ENCODE measurements at regions not wholly inside any gene's neighbourhood (a gene's known extent, or its start where the extent isn't known, plus 50 kb on each side); places are given as distances from the start of the nearest gene placed in this dataset.
"Not testable (repeated sequence)": the region's sequence is repeated elsewhere in the genome, so short reads cannot be mapped to it uniquely, and the experiment has no call there.

DNA sequence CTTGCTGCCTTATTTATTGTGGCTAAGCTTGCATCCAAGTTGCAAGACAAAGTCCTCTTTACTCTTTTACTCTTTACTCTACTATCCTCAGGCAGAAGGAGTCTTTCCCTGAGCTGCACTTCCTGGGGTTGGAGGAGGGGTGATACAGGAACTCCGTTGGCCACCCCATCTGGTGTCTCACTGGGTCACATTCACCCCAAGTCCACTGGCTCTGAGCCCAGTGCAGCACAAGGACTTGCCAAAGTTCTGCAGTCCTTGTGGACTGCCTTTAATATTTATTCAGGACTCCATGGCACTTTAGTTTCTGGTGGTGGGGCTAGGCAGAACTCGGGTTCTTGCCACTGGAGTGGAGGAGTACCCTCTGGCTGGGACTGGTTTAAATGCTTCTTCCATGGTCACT is 165.4 kb upstream of the KCNH8 start:
- Histone ChIP-seq H3K9me3 (ENCODE audit: control insufficient read depth, insufficient read depth, low read length) (peaks cover 12% of the 10 kb centered on the region), H3K27ac (ENCODE audit: low read depth, low read length) (no peak overlapping the region), H3K4me3 (ENCODE audit: low read depth, low read length) (no peak overlapping the region), H3K27me3 (ENCODE audit: control insufficient read depth, insufficient read depth, low read length) (no peaks in the 10 kb centered on the region)
- TF ChIP-seq CTCF (IDR thresholded peaks at IDR 0.05; ENCODE audit: low read depth, low read length), result no peak
- ChIA-PET POLR2A (no interaction called here), CTCF (no interaction called here)
- DNase-seq (ENCODE audit: low read depth, low spot score), result no peak

DNA sequence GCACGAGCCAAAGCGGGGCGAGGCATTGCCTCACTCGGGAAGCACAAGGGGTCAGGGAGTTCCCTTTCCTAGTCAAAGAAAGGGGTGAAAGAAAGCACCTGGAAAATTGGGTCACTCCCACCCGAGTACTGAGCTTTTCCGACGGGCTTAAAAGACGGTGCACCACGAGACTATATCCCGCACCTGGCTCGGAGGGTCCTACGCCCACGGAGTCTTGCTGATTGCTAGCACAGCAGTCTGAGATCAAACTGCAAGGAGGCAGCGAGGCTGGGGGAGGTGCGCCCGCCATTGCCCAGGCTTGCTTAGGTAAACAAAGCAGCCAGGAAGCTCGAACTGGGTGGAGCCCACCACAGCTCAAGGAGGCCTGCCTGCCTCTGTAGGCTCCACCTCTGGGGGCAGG is 172.2 kb upstream of the KCNH8 start:
- CTCF ChIA-PET; H3K4me3 ChIP-seq (ENCODE audit: low read depth, low read length); DNase-seq (ENCODE audit: low read depth, low spot score); H3K27ac ChIP-seq (ENCODE audit: low read depth, low read length); POLR2A ChIA-PET; H3K27me3 ChIP-seq (ENCODE audit: control insufficient read depth, insufficient read depth, low read length): not testable (repeated sequence)
- peaks cover 12% of the 10 kb centered on the region for H3K9me3 ChIP-seq (ENCODE audit: control insufficient read depth, insufficient read depth, low read length)

DNA sequence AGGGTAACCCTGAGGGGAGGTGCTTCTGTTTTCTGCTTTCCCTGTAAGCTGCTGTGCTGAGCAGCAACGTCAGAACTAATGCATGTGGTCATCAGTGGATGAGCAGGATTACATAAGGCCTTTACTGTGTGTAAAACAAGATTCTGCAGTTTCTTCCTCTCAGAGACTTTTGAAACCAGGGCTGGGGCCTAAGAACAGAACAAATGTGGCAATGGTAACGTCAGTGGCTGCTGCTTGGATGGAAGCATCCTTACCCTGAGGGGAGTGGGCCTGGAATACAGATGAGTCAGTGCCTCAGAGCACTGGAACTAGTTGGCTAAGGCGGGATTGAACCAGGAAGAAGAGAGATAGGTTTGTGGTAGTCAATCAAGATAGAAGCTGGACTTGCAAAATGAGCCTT is 180.2 kb upstream of the KCNH8 start:
- DNase-seq (ENCODE audit: low read depth, low spot score), result no peak
- Histone ChIP-seq H3K4me3 (ENCODE audit: low read depth, low read length) (no peak overlapping the region), H3K27me3 (ENCODE audit: control insufficient read depth, insufficient read depth, low read length) (no peaks in the 10 kb centered on the region), H3K27ac (ENCODE audit: low read depth, low read length) (no peak overlapping the region), H3K9me3 (ENCODE audit: control insufficient read depth, insufficient read depth, low read length) (peaks cover 20% of the 10 kb centered on the region)
- ChIA-PET CTCF (no interaction called here), POLR2A (no interaction called here)
- TF ChIP-seq CTCF (IDR thresholded peaks at IDR 0.05; ENCODE audit: low read depth, low read length), result no peak

DNA sequence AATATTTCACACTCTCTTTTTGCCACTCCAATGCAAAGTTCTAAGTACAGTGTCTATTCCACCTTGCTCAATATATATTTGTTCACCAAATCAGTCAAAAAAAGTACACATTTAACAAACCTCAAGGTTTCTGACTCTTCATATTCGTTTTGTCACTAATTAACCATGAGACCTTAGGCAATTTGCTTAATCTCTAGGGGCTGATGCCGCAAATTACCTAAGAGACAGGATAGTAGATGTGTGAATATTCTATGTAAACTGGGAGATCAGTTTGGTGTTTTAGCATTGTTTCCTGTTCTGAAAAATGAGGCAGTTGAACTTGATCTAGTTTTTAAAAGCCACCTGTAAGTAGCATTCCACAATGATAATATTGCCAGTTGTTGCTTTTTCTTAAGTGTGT is 182.5 kb upstream of the KCNH8 start:
- no peak overlapping the region for H3K4me3 ChIP-seq (ENCODE audit: low read depth, low read length)
- no peaks in the 10 kb centered on the region for H3K27me3 ChIP-seq (ENCODE audit: control insufficient read depth, insufficient read depth, low read length)
- no peak for DNase-seq (ENCODE audit: low read depth, low spot score)
- POLR2A ChIA-PET, result no interaction called here
- H3K27ac ChIP-seq (ENCODE audit: low read depth, low read length), result no peak overlapping the region
- CTCF ChIA-PET, result no interaction called here
- peaks cover 20% of the 10 kb centered on the region for H3K9me3 ChIP-seq (ENCODE audit: control insufficient read depth, insufficient read depth, low read length)
- no peak for TF ChIP-seq CTCF (IDR thresholded peaks at IDR 0.05; ENCODE audit: low read depth, low read length)

DNA sequence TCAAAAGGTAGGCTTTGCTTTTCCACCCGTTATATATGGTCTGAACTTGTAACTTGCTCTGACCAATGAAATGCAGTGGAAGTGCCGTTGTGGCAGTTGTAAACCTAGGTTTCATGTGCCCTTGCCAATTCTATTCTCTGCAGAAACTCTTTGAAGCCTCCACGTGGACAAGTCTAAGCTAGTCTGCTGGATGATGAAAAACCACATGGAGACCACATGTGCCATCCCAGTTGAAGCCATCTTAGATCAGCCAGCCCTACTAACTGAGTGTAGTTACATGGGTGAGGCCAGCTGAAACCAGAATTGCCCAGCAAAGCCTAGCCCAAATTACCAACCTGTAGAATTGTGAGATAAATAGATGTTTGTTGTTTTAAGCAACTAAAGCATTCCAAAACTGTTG is 183.7 kb upstream of the KCNH8 start:
- ChIA-PET CTCF (no interaction called here), POLR2A (no interaction called here)
- Histone ChIP-seq H3K27ac (ENCODE audit: low read depth, low read length) (no peak overlapping the region), H3K9me3 (ENCODE audit: control insufficient read depth, insufficient read depth, low read length) (peaks cover 20% of the 10 kb centered on the region), H3K4me3 (ENCODE audit: low read depth, low read length) (no peak overlapping the region), H3K27me3 (ENCODE audit: control insufficient read depth, insufficient read depth, low read length) (no peaks in the 10 kb centered on the region)
- TF ChIP-seq CTCF (IDR thresholded peaks at IDR 0.05; ENCODE audit: low read depth, low read length), result no peak
- DNase-seq (ENCODE audit: low read depth, low spot score), result no peak

- CTCF ChIA-PET, result no interaction called here
- Histone ChIP-seq H3K27me3 (ENCODE audit: control insufficient read depth, insufficient read depth, low read length) (no peaks in the 10 kb centered on the region), H3K27ac (ENCODE audit: low read depth, low read length) (no peak overlapping the region), H3K9me3 (ENCODE audit: control insufficient read depth, insufficient read depth, low read length) (peaks cover 10% of the 10 kb centered on the region), H3K4me3 (ENCODE audit: low read depth, low read length) (no peak overlapping the region)
- POLR2A ChIA-PET, result no interaction called here
- TF ChIP-seq CTCF (IDR thresholded peaks at IDR 0.05; ENCODE audit: low read depth, low read length), result no peak
- no peak for DNase-seq (ENCODE audit: low read depth, low spot score)
Observed at GRCh38 chr3:18951333-18951732, 197.0 kb upstream of the KCNH8 start.

Data from AG04450 (cell line).